ENCODE measurements at regions not wholly inside any gene's neighbourhood (a gene's known extent, or its start where the extent isn't known, plus 50 kb on each side); places are given as distances from the start of the nearest gene placed in this dataset.

DNA sequence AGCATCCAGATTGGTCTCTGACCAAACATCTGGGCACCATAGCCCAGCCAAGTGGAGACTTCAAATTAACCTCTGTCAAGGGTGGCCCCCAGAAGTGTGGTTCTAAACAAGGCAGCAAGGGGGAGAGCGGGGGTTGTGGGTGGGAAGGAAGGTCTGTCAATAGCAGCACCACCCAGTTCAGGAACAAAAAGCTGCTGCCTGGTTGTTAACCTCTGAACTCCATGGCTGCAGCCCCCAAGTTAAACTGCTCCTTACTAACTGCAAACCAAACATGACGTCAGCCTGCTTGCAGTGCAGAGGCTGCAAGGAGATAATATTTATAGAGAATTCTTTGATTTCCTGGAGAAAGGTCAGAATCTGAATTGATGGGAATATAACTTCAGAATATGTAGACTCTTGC, 76.5 kb downstream of the ARL4C start:
- ATAC-seq = no peak
- Histone ChIP-seq H3K27me3 (no peaks in the 10 kb centered on the region), H3K27ac (no peak overlapping the region), H3K36me3 (replicated peaks in 1 of 2; ENCODE audit: insufficient read depth in 1 of 2, low read depth in 2 of 2) (no peaks in the 10 kb centered on the region), H3K4me1 (peaks cover 6% of the 10 kb centered on the region), H3K9me3 (no peaks in the 10 kb centered on the region), H3K4me3 (no peak overlapping the region)
- 46 to 60% methylated on average over 2 of the region's 2 CpGs for WGBS, 2 donors
- intact Hi-C loops (cut with DNase I) = no loop called here
- no peak for DNase-seq
- TF ChIP-seq, protein P1, sequence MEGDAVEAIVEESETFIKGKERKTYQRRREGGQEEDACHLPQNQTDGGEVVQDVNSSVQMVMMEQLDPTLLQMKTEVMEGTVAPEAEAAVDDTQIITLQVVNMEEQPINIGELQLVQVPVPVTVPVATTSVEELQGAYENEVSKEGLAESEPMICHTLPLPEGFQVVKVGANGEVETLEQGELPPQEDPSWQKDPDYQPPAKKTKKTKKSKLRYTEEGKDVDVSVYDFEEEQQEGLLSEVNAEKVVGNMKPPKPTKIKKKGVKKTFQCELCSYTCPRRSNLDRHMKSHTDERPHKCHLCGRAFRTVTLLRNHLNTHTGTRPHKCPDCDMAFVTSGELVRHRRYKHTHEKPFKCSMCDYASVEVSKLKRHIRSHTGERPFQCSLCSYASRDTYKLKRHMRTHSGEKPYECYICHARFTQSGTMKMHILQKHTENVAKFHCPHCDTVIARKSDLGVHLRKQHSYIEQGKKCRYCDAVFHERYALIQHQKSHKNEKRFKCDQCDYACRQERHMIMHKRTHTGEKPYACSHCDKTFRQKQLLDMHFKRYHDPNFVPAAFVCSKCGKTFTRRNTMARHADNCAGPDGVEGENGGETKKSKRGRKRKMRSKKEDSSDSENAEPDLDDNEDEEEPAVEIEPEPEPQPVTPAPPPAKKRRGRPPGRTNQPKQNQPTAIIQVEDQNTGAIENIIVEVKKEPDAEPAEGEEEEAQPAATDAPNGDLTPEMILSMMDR (IDR thresholded peaks at IDR 0.05) = no peak
- TF ChIP-seq POLR2A (IDR thresholded peaks at IDR 0.05) = no peak

DNA sequence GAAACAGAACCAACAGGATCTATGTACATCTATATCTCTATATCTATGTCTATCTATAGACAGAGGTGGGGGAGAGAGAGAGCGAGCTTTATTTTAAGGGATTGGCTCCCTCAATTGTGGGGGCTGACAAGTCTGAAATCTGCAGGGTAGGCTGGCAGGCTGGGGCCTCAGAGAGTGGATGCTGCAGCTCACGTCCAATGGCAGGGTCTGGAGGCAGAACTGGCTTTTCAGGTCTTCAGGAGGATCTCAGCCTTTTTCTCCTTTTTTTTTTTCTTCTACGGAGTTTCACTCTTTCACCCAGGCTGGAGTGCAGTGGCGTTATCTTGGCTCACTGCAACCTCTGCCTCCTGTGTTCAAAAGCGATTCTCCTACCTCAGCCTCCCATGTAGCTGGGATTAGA, 77.2 kb downstream of the ARL4C start:
- ATAC-seq (no peak), DNase-seq (no peak)
- intact Hi-C loops (cut with DNase I) = no loop called here
- H3K4me3 ChIP-seq = no peak overlapping the region
- H3K9me3 ChIP-seq = no peaks in the 10 kb centered on the region
- no peak overlapping the region for H3K27ac ChIP-seq
- peaks cover 6% of the 10 kb centered on the region for H3K4me1 ChIP-seq
- H3K27me3 ChIP-seq = no peaks in the 10 kb centered on the region
- WGBS, 2 donors = 70 to 74% methylated on average over 5 of the region's 5 CpGs
- TF ChIP-seq, protein P1 (IDR thresholded peaks at IDR 0.05) = no peak
- no peak for TF ChIP-seq POLR2A (IDR thresholded peaks at IDR 0.05)
- no peaks in the 10 kb centered on the region for H3K36me3 ChIP-seq (replicated peaks in 1 of 2; ENCODE audit: insufficient read depth in 1 of 2, low read depth in 2 of 2)

DNA sequence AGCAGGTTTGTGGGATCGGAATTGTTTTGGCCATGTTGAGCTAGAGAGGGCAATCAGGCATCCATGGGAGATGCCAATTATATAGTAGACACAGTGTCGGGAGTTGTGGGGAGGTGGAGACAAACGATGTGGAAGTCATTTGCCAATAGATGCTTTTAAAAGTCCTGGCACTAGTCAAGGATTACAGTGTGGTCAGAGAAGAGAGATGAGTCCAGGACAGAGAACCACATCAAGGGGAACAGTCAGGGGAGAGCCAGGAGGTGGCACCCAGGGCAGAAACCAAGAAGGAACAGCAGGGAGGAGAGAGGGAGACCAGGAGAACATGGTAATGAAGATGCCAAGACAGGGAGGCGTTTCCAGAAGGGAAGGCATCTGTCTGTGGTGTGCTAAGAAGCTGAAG, 81.2 kb downstream of the ARL4C start:
- TF ChIP-seq, protein P1 (IDR thresholded peaks at IDR 0.05) = no peak
- no peak for TF ChIP-seq POLR2A (IDR thresholded peaks at IDR 0.05)
- intact Hi-C loops (cut with DNase I) = no loop called here
- H3K4me1 ChIP-seq = no peaks in the 10 kb centered on the region
- H3K4me3 ChIP-seq = no peak overlapping the region
- H3K27ac ChIP-seq = no peak overlapping the region
- no peaks in the 10 kb centered on the region for H3K9me3 ChIP-seq
- 59 to 60% methylated on average over 4 of the region's 4 CpGs for WGBS, 2 donors
- no peaks in the 10 kb centered on the region for H3K27me3 ChIP-seq
- ATAC-seq (no peak), DNase-seq (no peak)
- no peaks in the 10 kb centered on the region for H3K36me3 ChIP-seq (replicated peaks in 1 of 2; ENCODE audit: insufficient read depth in 1 of 2, low read depth in 2 of 2)

DNA sequence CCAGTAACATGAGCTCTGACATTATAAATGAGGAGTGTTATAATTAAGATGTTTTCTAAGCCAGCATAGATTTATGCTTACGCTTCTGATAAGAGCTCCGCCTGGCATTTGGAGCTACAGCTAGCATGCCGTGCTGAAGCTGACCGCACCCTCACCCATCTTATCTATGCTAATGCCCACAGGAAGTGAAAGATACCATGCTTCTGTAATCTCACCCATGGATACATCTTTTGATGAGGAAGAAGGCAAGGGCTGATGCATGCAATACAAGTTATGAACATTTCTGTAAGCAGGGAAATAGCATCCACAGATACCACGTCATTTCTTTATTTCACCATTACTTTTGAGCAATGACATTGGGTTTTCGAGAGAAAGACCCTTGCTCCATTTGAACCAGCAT, 82.3 kb downstream of the ARL4C start:
- Histone ChIP-seq H3K27me3 (no peaks in the 10 kb centered on the region), H3K4me3 (no peak overlapping the region), H3K36me3 (replicated peaks in 1 of 2; ENCODE audit: insufficient read depth in 1 of 2, low read depth in 2 of 2) (no peaks in the 10 kb centered on the region), H3K27ac (no peak overlapping the region), H3K9me3 (no peaks in the 10 kb centered on the region), H3K4me1 (no peaks in the 10 kb centered on the region)
- DNase-seq (no peak), ATAC-seq (no peak)
- 67 to 69% methylated on average over 6 of the region's 6 CpGs for WGBS, 2 donors
- TF ChIP-seq POLR2A (IDR thresholded peaks at IDR 0.05) = no peak
- intact Hi-C loops (cut with DNase I) = no loop called here

DNA sequence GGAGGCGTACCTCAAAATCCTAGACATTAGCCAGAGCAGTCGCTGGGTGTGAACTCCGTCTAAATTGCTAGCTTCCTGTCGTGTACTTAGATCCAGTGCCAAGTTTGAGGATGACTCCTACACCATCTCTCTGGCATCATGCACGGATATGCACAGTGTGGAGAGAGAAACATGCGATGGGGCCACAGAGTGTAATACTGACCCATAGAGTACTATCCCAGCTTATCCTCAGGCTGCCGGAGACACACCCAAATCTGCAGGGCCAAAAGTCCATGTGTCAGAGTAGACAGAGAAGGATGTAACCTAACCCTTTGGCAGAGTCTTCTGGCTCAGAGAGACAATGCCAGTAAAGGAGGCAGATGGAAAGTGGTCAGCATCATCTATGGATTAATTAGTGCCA, 84.2 kb downstream of the ARL4C start:
- Histone ChIP-seq H3K4me1 (no peaks in the 10 kb centered on the region), H3K4me3 (no peak overlapping the region), H3K27ac (no peak overlapping the region), H3K9me3 (no peaks in the 10 kb centered on the region), H3K27me3 (no peaks in the 10 kb centered on the region), H3K36me3 (replicated peaks in 1 of 2; ENCODE audit: insufficient read depth in 1 of 2, low read depth in 2 of 2) (no peaks in the 10 kb centered on the region)
- 60 to 62% methylated on average over 7 of the region's 7 CpGs for WGBS, 2 donors
- DNase-seq (no peak), ATAC-seq (no peak)
- intact Hi-C loops (cut with DNase I) = no loop called here
- TF ChIP-seq, protein P1 (IDR thresholded peaks at IDR 0.05) = no peak
- no peak for TF ChIP-seq POLR2A (IDR thresholded peaks at IDR 0.05)

Data from body of pancreas (tissue), 4 donors.